ENCODE measurements at regions not wholly inside any gene's neighbourhood (a gene's known extent, or its start where the extent isn't known, plus 50 kb on each side); places are given as distances from the start of the nearest gene placed in this dataset.

GRCh38 chr12:25013061-25013460 lies 64.2 kb upstream of the BCAT1 start:
- Histone ChIP-seq H3K36me3 (ENCODE audit: control insufficient read depth in 2 of 2, insufficient read depth in 2 of 2, low read length in 1 of 2) (no peaks in the 10 kb centered on the region), H3K79me2 (ENCODE audit: control insufficient read depth, insufficient read depth, low read length) (no peaks in the 10 kb centered on the region), H3K9me3 (replicated peaks; ENCODE audit: control insufficient read depth, insufficient read depth, low read length) (no peaks in the 10 kb centered on the region; the same call in 2 of the 3 replicates), H3K4me2 (ENCODE audit: control insufficient read depth, insufficient read depth) (no peak overlapping the region), H4K20me1 (ENCODE audit: control insufficient read depth, insufficient read depth) (no peaks in the 10 kb centered on the region), H3K27me3 (replicated peaks in 1 of 2; ENCODE audit: control insufficient read depth in 2 of 2, insufficient read depth in 2 of 2, low read length in 1 of 2) (no peaks in the 10 kb centered on the region), H2AFZ (ENCODE audit: control insufficient read depth, low read depth, low read length) (no peak overlapping the region), H3K9ac (ENCODE audit: control insufficient read depth, insufficient read depth, low read length) (no peak overlapping the region), H3K4me3 (no peak overlapping the region), H3K27ac (ENCODE audit: control insufficient read depth, insufficient read depth) (no peak overlapping the region), H3K4me1 (ENCODE audit: control insufficient read depth, insufficient read depth, low read length) (peaks cover 12% of the 10 kb centered on the region)
- SMC1A ChIA-PET (ENCODE audit: uncharacterized antibody, unreplicated experiment): interaction anchor here (0.8 to 1.4 kb wide), 4 partner anchors 9 to 40 kb away, joined by 3 to 5 read pairs (median 3); no protein-coding TSS in a partner anchor
- POLR2A ChIA-PET: no interaction called here
- CTCF ChIA-PET: interaction anchor here (1.2 kb wide), 1 partner anchor 40 kb away, joined by 3 read pairs; no protein-coding TSS in a partner anchor
- TF ChIP-seq RBBP5 (conservative IDR thresholded peaks at IDR 0.05) (no peak), SP1 (IDR thresholded peaks at IDR 0.05; ENCODE audit: low read depth, low read length) (no peak), PML (IDR thresholded peaks at IDR 0.05; ENCODE audit: low read length) (no peak), ZBTB40 (IDR thresholded peaks at IDR 0.05; ENCODE audit: borderline replicate concordance) (no peak), ESRRA (IDR thresholded peaks at IDR 0.05; ENCODE audit: low read length) (no peak), ATF3 (IDR thresholded peaks at IDR 0.05; ENCODE audit: borderline replicate concordance, extremely low read depth, low read depth, low read length) (no peak), ZBTB33 (IDR thresholded peaks at IDR 0.05) (no peak), CEBPB (IDR thresholded peaks at IDR 0.05; ENCODE audit: borderline replicate concordance in 1 of 2, low read depth in 2 of 2, low read length in 2 of 2) (no peak), ZZZ3 (IDR thresholded peaks at IDR 0.05; ENCODE audit: control insufficient read depth, insufficient read length, low read depth) (no peak), ZSCAN29 (IDR thresholded peaks at IDR 0.05) (no peak), MYC (IDR thresholded peaks at IDR 0.05; ENCODE audit: insufficient read depth, insufficient read length, insufficient replicate concordance, low read length, severe bottlenecking) (no peak), E2F4 (IDR thresholded peaks at IDR 0.05; ENCODE audit: low read depth, low read length) (no peak), RAD51 (IDR thresholded peaks at IDR 0.05) (no peak), KAT2A (conservative IDR thresholded peaks at IDR 0.05; ENCODE audit: control insufficient read depth, low read depth, low read length) (no peak), SMARCA5 (IDR thresholded peaks at IDR 0.05) (no peak)
- intact Hi-C loops (cut with micrococcal nuclease; ENCODE audit: unreplicated experiment): no loop called here
- FAIRE-seq (no peak), ATAC-seq (no peak), DNase-seq (ENCODE audit: low read depth, low spot score) (no peak)
- no TSS peak for BruUV-seq (replicated peaks)
- RAD21 ChIA-PET (ENCODE audit: unreplicated experiment): no interaction called here
- in situ Hi-C loops (cut with MboI): no loop called here
- WGBS (ENCODE audit: insufficient coverage, insufficient replicate concordance, low lambda C conversion rate, missing lambda C conversion rate): 97% methylated on average over 4 of the region's 4 CpGs
